ENCODE measurements at regions not wholly inside any gene's neighbourhood (a gene's known extent, or its start where the extent isn't known, plus 50 kb on each side); places are given as distances from the start of the nearest gene placed in this dataset.

GRCh38 chr2:224143526-224143925, 104.4 kb upstream of the SERPINE2 start:
- no peaks in the 10 kb centered on the region for H3K36me3 ChIP-seq (ENCODE audit: control insufficient read depth in 2 of 4, insufficient read depth in 4 of 4, low read length in 3 of 4)
- H3K4me2 ChIP-seq (ENCODE audit: insufficient read depth in 1 of 2, low read depth in 2 of 2, low read length in 2 of 2), result no peak overlapping the region
- no peak overlapping the region for H4K8ac ChIP-seq (ENCODE audit: extremely low read depth, insufficient read depth, low read length)
- H3K56ac ChIP-seq (replicated peaks; ENCODE audit: insufficient read length, low read depth, low read length), result no peak overlapping the region
- no peaks in the 10 kb centered on the region for H3K27me3 ChIP-seq (replicated peaks in 1 of 4; ENCODE audit: control insufficient read depth in 3 of 4, extremely low read depth in 1 of 4, insufficient read depth in 3 of 4, low read length in 3 of 4)
- no peaks in the 10 kb centered on the region for H3K79me2 ChIP-seq (ENCODE audit: control insufficient read depth in 1 of 2, insufficient read depth in 2 of 2, low read length in 2 of 2)
- no peak overlapping the region for H3K4me3 ChIP-seq (ENCODE audit: extremely low read depth in 1 of 4, insufficient read depth in 2 of 4, low read depth in 3 of 4, low read length in 4 of 4)
- WGBS, 2 experiments (ENCODE audit: extremely low coverage in 1 of 2, insufficient coverage in 1 of 2, insufficient read length in 1 of 2, insufficient replicate concordance in 2 of 2, low coverage in 1 of 2, low lambda C conversion rate in 2 of 2, missing lambda C conversion rate in 1 of 2), result 74% methylated on average over 1 of the region's 1 CpG; no CpG with 5 or more reads in 1 of the 2 experiments
- no peak overlapping the region for H2BK12ac ChIP-seq (ENCODE audit: low read depth, low read length)
- H3K23me2 ChIP-seq (ENCODE audit: low read depth, low read length), result no peaks in the 10 kb centered on the region
- no peak overlapping the region for H3K23ac ChIP-seq (ENCODE audit: insufficient read length)
- no peak overlapping the region for H2BK15ac ChIP-seq (ENCODE audit: low read length)
- H4K5ac ChIP-seq (ENCODE audit: insufficient read length, low read depth, low read length), result no peak overlapping the region
- H2AK5ac ChIP-seq (ENCODE audit: low read depth, low read length), result no peak overlapping the region
- no peak overlapping the region for H2AFZ ChIP-seq (ENCODE audit: low read length)
- DNase-seq (ENCODE audit: low read depth in 1 of 2, low spot score in 2 of 2), result no peak
- no peaks in the 10 kb centered on the region for H3K9me3 ChIP-seq (ENCODE audit: insufficient read depth in 2 of 2, low read depth in 1 of 2, low read length in 1 of 2)
- no peak for TF ChIP-seq MAX (IDR thresholded peaks at IDR 0.05)
- no peak for TF ChIP-seq ATF3 (IDR thresholded peaks at IDR 0.05; ENCODE audit: insufficient read depth, low read depth, low read length)
- no peak for TF ChIP-seq USF2 (IDR thresholded peaks at IDR 0.05; ENCODE audit: low read length)
- no peak for TF ChIP-seq RFX5 (IDR thresholded peaks at IDR 0.05; ENCODE audit: borderline replicate concordance, low read depth, low read length)
- CTCF ChIA-PET (ENCODE audit: partially characterized antibody), result no interaction called here
- no peak overlapping the region for H3K4ac ChIP-seq (replicated peaks; ENCODE audit: insufficient read length, low read depth, low read length)
- POLR2A ChIA-PET (ENCODE audit: partially characterized antibody), result no interaction called here
- H4K91ac ChIP-seq (replicated peaks; ENCODE audit: insufficient read length, low read length), result no peak overlapping the region
- no peak overlapping the region for H2BK20ac ChIP-seq (ENCODE audit: low read length)
- H3K9ac ChIP-seq (replicated peaks in 1 of 4; ENCODE audit: extremely low read depth in 1 of 4, low read depth in 3 of 4, low read length in 3 of 4), result no peak overlapping the region
- H3K18ac ChIP-seq (ENCODE audit: extremely low read depth, low read length), result no peak overlapping the region
- no peaks in the 10 kb centered on the region for H4K20me1 ChIP-seq (replicated peaks in 1 of 2; ENCODE audit: control insufficient read depth in 1 of 2, insufficient read depth in 2 of 2, low read length in 2 of 2)
- no peak overlapping the region for H2BK120ac ChIP-seq (replicated peaks; ENCODE audit: low read depth, low read length)
- H2BK5ac ChIP-seq (ENCODE audit: low read depth, low read length), result no peak overlapping the region
- no peak overlapping the region for H3K27ac ChIP-seq (ENCODE audit: low read depth, low read length)
- no peaks in the 10 kb centered on the region for H3K79me1 ChIP-seq (ENCODE audit: low read depth, low read length)
- H3K4me1 ChIP-seq (replicated peaks in 1 of 4; ENCODE audit: control insufficient read depth in 3 of 4, insufficient read depth in 4 of 4, low read length in 3 of 4), result no peaks in the 10 kb centered on the region
- H3K14ac ChIP-seq (ENCODE audit: insufficient read length), result no peak overlapping the region
- no peak for FAIRE-seq
